Neutrophil (primary cell): ENCODE measurements at regions not wholly inside any gene's neighbourhood (a gene's known extent, or its start where the extent isn't known, plus 50 kb on each side); places are given as distances from the start of the nearest gene placed in this dataset.

Experiments
- H3K27ac ChIP-seq: fragments of 200-600 bp; sonication (generic); 2 replicates; pipeline ENCODE4 v1.5.1; 2016; ENCODE audit warnings: mild to moderate bottlenecking, moderate library complexity
- H3K27me3 ChIP-seq: fragments of 200-600 bp; sonication (generic); 2 replicates; pipeline ENCODE4 v1.6.0; 2016; ENCODE audit warnings: mild to moderate bottlenecking
- H3K36me3 ChIP-seq: fragments of 200-600 bp; sonication (generic); 2 replicates; pipeline ENCODE4 v1.5.1; 2017
- H3K4me1 ChIP-seq, 2 experiments: fragments of 200-600 bp in 1 of 2; sonication (generic) in 1 of 2; 1 replicate in 1 of 2; 2 replicates in 1 of 2; pipeline versions ENCODE4 v1.5.1 to v1.6.1; 2013 to 2016; ENCODE audit warnings: low read depth in 1 of 2, low read length in 1 of 2, mild to moderate bottlenecking in 1 of 2, moderate library complexity in 1 of 2; ENCODE audit not compliant: control insufficient read depth in 1 of 2, insufficient read depth in 1 of 2
- H3K4me3 ChIP-seq, 2 experiments: fragments of 200-600 bp in 1 of 2; sonication (generic) in 1 of 2; 1 replicate in 1 of 2; 2 replicates in 1 of 2; pipeline ENCODE4 v1.5.1; 2013 to 2016; ENCODE audit warnings: low read depth in 1 of 2, low read length in 1 of 2, mild to moderate bottlenecking in 1 of 2, moderate library complexity in 1 of 2
- H3K9me3 ChIP-seq: fragments of 200-600 bp; sonication (generic); 2 replicates; pipeline ENCODE4 v1.5.1; 2016
- CTCF ChIP-seq: fragments of 200-600 bp; sonication (generic); IDR thresholded peaks from 2 replicates; pipeline ENCODE4 v1.5.1; 2016; ENCODE audit warnings: antibody characterized with exemption

- no peaks in the 10 kb centered on the region for H3K36me3 ChIP-seq
- no peaks in the 10 kb centered on the region for H3K27me3 ChIP-seq
- no peak overlapping the region for H3K4me3 ChIP-seq
- no peaks in the 10 kb centered on the region for H3K9me3 ChIP-seq
- H3K27ac ChIP-seq, result no peak overlapping the region
- H3K4me1 ChIP-seq, result no peaks in the 10 kb centered on the region
- TF ChIP-seq CTCF, result no peak
These were observed 727.7 kb downstream of the GALR1 start for GRCh38 chr18:77977331-77977730.

GRCh38 chr18:77980275-77980674 lies 730.6 kb downstream of the GALR1 start:
- Histone ChIP-seq H3K36me3 (no peaks in the 10 kb centered on the region), H3K27me3 (no peaks in the 10 kb centered on the region), H3K4me1 (no peaks in the 10 kb centered on the region), H3K4me3 (no peak overlapping the region), H3K27ac (no peak overlapping the region), H3K9me3 (no peaks in the 10 kb centered on the region)
- TF ChIP-seq CTCF, result no peak

GRCh38 chr18:77981874-77982273 lies 732.2 kb downstream of the GALR1 start:
- Histone ChIP-seq H3K4me1 (no peaks in the 10 kb centered on the region), H3K4me3 (no peak overlapping the region), H3K27ac (no peak overlapping the region), H3K36me3 (no peaks in the 10 kb centered on the region), H3K9me3 (no peaks in the 10 kb centered on the region), H3K27me3 (no peaks in the 10 kb centered on the region)
- no peak for TF ChIP-seq CTCF

GRCh38 chr18:77983270-77983669 lies 733.6 kb downstream of the GALR1 start:
- Histone ChIP-seq H3K4me3 (no peak overlapping the region), H3K36me3 (no peaks in the 10 kb centered on the region), H3K27ac (no peak overlapping the region), H3K4me1 (no peaks in the 10 kb centered on the region), H3K9me3 (no peaks in the 10 kb centered on the region), H3K27me3 (no peaks in the 10 kb centered on the region)
- TF ChIP-seq CTCF, result no peak

- H3K9me3 ChIP-seq, result no peaks in the 10 kb centered on the region
- no peak for TF ChIP-seq CTCF
- H3K4me3 ChIP-seq, result no peak overlapping the region
- H3K27me3 ChIP-seq, result no peaks in the 10 kb centered on the region
- H3K4me1 ChIP-seq, result no peaks in the 10 kb centered on the region
- H3K27ac ChIP-seq, result no peak overlapping the region
- H3K36me3 ChIP-seq, result no peaks in the 10 kb centered on the region
These were observed 734.5 kb downstream of the GALR1 start for GRCh38 chr18:77984178-77984577.

GRCh38 chr18:77984833-77985232 lies 735.2 kb downstream of the GALR1 start:
- TF ChIP-seq CTCF, result no peak

More at GRCh38 chr18:77984833-77985232, 735.2 kb downstream of the GALR1 start:
- Histone ChIP-seq H3K36me3 (no peaks in the 10 kb centered on the region), H3K9me3 (no peaks in the 10 kb centered on the region), H3K4me1 (no peaks in the 10 kb centered on the region), H3K4me3 (no peak overlapping the region), H3K27ac (no peak overlapping the region), H3K27me3 (no peaks in the 10 kb centered on the region)
